HEK293 (cell line): ENCODE measurements at regions not wholly inside any gene's neighbourhood (a gene's known extent, or its start where the extent isn't known, plus 50 kb on each side); places are given as distances from the start of the nearest gene placed in this dataset.

Experiments used
- CTCF ChIA-PET: fragments of 350-600 bp; formaldehyde crosslinking; extraction: SDS; loops from one replicate; lab custom pipeline; 2021; ENCODE audit warnings: antibody characterized with exemption; lab: Yijun Ruan, JAX
- POLR2A ChIA-PET: fragments of 300-600 bp; formaldehyde crosslinking; extraction: SDS; loops from one replicate; lab custom pipeline; 2020; ENCODE audit warnings: antibody characterized with exemption, inconsistent platforms; lab: Yijun Ruan, JAX
- H3K27ac ChIP-seq: fragments of 200-500 bp; sonication (Bioruptor generic); 2 replicates; pipeline ENCODE4 v1.5.1; 2014; ENCODE audit warnings: low read depth, low read length, control low read depth, inconsistent platforms; ENCODE audit errors: extremely low read depth
- H3K36me3 ChIP-seq, 2 experiments: fragments of 200-500 bp in 1 of 2; sonication (Bioruptor generic) in 1 of 2; 1 replicate in 1 of 2; 2 replicates in 1 of 2; pipeline ENCODE4 v1.5.1; 2014 to 2017; ENCODE audit warnings: inconsistent platforms in 2 of 2, low read length in 2 of 2; ENCODE audit not compliant: control insufficient read depth in 2 of 2, insufficient read depth in 1 of 2
- H3K4me1 ChIP-seq: fragments of 200-500 bp; sonication (Bioruptor generic); 2 replicates; pipeline ENCODE4 v1.5.1; 2014; ENCODE audit warnings: mild to moderate bottlenecking, low read length, inconsistent platforms; ENCODE audit not compliant: control insufficient read depth, insufficient read depth
- H3K4me3 ChIP-seq: 2 replicates; pipeline ENCODE4 v1.5.1; 2011; ENCODE audit warnings: low read depth, mild to moderate bottlenecking, control low read depth, low read length, moderate library complexity
- H3K9me3 ChIP-seq: fragments of 200-500 bp; sonication (Bioruptor generic); 2 replicates; pipeline ENCODE4 v1.5.1; 2014; ENCODE audit warnings: low read depth, low read length, inconsistent platforms; ENCODE audit not compliant: control insufficient read depth, insufficient read depth
- MEIS1 ChIP-seq: sonication (generic); formaldehyde crosslinking; IDR thresholded peaks from 2 replicates; pipeline ENCODE4 v1.8.1; 2022; ENCODE audit warnings: missing genetic modification reagents, mild to moderate bottlenecking, borderline replicate concordance
- MYNN ChIP-seq: fragments of 450-650 bp; formaldehyde crosslinking; IDR thresholded peaks from 2 replicates; pipeline ENCODE4 v1.5.1; 2016; ENCODE audit warnings: missing biosample characterization, missing genetic modification characterization, borderline replicate concordance
- SETDB1 ChIP-seq: IDR thresholded peaks from one replicate; pipeline ENCODE4 v1.6.1; 2017; ENCODE audit warnings: mild to moderate bottlenecking, low read length, moderate library complexity, mixed read lengths; ENCODE audit not compliant: insufficient read length
- TRIM28 ChIP-seq: IDR thresholded peaks from 2 replicates; pipeline ENCODE4 v1.6.1; 2011; ENCODE audit warnings: low read length, control low read depth, borderline replicate concordance
- ZBTB26 ChIP-seq: fragments of 450-650 bp; formaldehyde crosslinking; optimal IDR thresholded peaks from 2 replicates; pipeline ENCODE3; 2016; ENCODE audit warnings: missing biosample characterization, mild to moderate bottlenecking, missing genetic modification characterization
- ZNF140 ChIP-seq: fragments of 450-650 bp; formaldehyde crosslinking; IDR thresholded peaks from 2 replicates; pipeline ENCODE4 v1.5.1; 2016; ENCODE audit warnings: missing biosample characterization, missing genetic modification characterization
- ZNF155 ChIP-seq: fragments of 450-650 bp; formaldehyde crosslinking; IDR thresholded peaks from 2 replicates; pipeline ENCODE4 v1.5.1; 2016; ENCODE audit warnings: missing biosample characterization, missing genetic modification characterization
- ZNF169 ChIP-seq: fragments of 450-650 bp; formaldehyde crosslinking; IDR thresholded peaks from 2 replicates; pipeline ENCODE4 v1.5.1; 2016; ENCODE audit warnings: missing biosample characterization, missing genetic modification characterization
- ZNF175 ChIP-seq: fragments of 450-650 bp; formaldehyde crosslinking; IDR thresholded peaks from 2 replicates; pipeline ENCODE4 v1.5.1; 2016; ENCODE audit warnings: missing biosample characterization, missing genetic modification characterization
- ZNF211 ChIP-seq: fragments of 450-650 bp; formaldehyde crosslinking; IDR thresholded peaks from 2 replicates; pipeline ENCODE4 v1.5.1; 2016; ENCODE audit warnings: low read depth, missing biosample characterization, missing genetic modification characterization
- ZNF248 ChIP-seq: fragments of 450-650 bp; formaldehyde crosslinking; IDR thresholded peaks from 2 replicates; pipeline ENCODE4 v1.5.1; 2017; ENCODE audit warnings: missing biosample characterization, missing genetic modification characterization
- ZNF280C ChIP-seq: fragments of 450-650 bp; formaldehyde crosslinking; IDR thresholded peaks from 2 replicates; pipeline ENCODE4 v1.5.1; 2016; ENCODE audit warnings: missing biosample characterization, missing genetic modification characterization
- ZNF433 ChIP-seq: fragments of 450-650 bp; formaldehyde crosslinking; IDR thresholded peaks from 2 replicates; pipeline ENCODE4 v1.5.1; 2016; ENCODE audit warnings: missing biosample characterization, missing genetic modification characterization, low read depth
- ZNF560 ChIP-seq: fragments of 450-650 bp; formaldehyde crosslinking; IDR thresholded peaks from 2 replicates; pipeline ENCODE4 v1.5.1; 2017; ENCODE audit warnings: missing biosample characterization, missing genetic modification characterization, borderline replicate concordance
- ZNF654 ChIP-seq: fragments of 450-650 bp; formaldehyde crosslinking; IDR thresholded peaks from 2 replicates; pipeline ENCODE4 v1.5.1; 2016; ENCODE audit warnings: low read depth, missing biosample characterization, missing genetic modification characterization
- ZNF704 ChIP-seq: fragments of 450-650 bp; formaldehyde crosslinking; IDR thresholded peaks from 2 replicates; pipeline ENCODE4 v1.5.1; 2016; ENCODE audit warnings: missing biosample characterization, missing genetic modification characterization
- ZNF768 ChIP-seq: fragments of 450-650 bp; formaldehyde crosslinking; IDR thresholded peaks from 2 replicates; pipeline ENCODE4 v1.5.1; 2018; ENCODE audit warnings: missing biosample characterization, mild to moderate bottlenecking, missing genetic modification characterization
- ZNF777 ChIP-seq: fragments of 450-650 bp; formaldehyde crosslinking; IDR thresholded peaks from 2 replicates; pipeline ENCODE4 v1.5.1; 2017; ENCODE audit warnings: missing biosample characterization, missing genetic modification characterization, borderline replicate concordance
- ZSCAN16 ChIP-seq: fragments of 450-650 bp; formaldehyde crosslinking; IDR thresholded peaks from 2 replicates; pipeline ENCODE4 v1.5.1; 2016; ENCODE audit warnings: missing biosample characterization, missing genetic modification characterization
- TF ChIP-seq, protein P1 (sequence below): fragments of 450-650 bp; formaldehyde crosslinking; IDR thresholded peaks from 2 replicates; pipeline ENCODE4 v1.5.1; 2016; ENCODE audit warnings: missing biosample characterization, missing genetic modification characterization, low read depth

DNA sequence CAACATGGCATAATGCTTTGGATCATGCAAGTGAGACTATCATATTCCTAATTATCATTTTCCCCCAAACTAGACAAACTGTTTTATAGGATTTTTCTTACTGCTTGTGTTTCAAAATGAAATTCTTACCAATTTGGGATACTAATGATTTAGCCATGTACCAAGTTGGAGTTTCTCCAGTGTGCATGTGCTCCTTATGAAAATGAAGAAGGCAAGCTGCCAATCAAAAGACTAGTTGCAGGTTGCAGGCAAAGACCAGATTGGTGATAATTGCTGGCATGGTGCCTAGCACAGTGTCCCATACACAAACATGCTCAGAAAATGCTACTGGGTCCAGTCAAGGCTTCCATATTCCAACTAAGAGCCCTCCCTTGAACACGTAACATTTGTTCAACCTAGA, 771.8 kb upstream of the FANCL start:
- H3K4me1 ChIP-seq = no peaks in the 10 kb centered on the region
- H3K4me3 ChIP-seq = no peak overlapping the region
- ChIA-PET POLR2A (no interaction called here), CTCF (interaction anchor here (4.7 kb wide), 1 partner anchor 12 kb away, joined by 26 read pairs; no protein-coding TSS in a partner anchor)
- no peaks in the 10 kb centered on the region for H3K9me3 ChIP-seq
- no peaks in the 10 kb centered on the region for H3K36me3 ChIP-seq
- no peak for TF ChIP-seq TRIM28
- H3K27ac ChIP-seq = no peak overlapping the region

GRCh38 chr2:59012234-59012633, 771.1 kb upstream of the FANCL start:
- ChIA-PET CTCF (interaction anchor here (4.7 kb wide), 1 partner anchor 13 kb away, joined by 26 read pairs; no protein-coding TSS in a partner anchor), POLR2A (no interaction called here)
- H3K36me3 ChIP-seq = no peaks in the 10 kb centered on the region

GRCh38 chr2:59008950-59009349, 767.8 kb upstream of the FANCL start:
- TF ChIP-seq ZNF704 (tag by site-specific recombination) (no peak), ZNF248 (tag by site-specific recombination) (no peak), ZNF280C (tag by site-specific recombination) (no peak), ZNF654 (tag by site-specific recombination) (no peak), ZNF169 (tag by site-specific recombination) (no peak), ZNF155 (tag by site-specific recombination) (no peak), ZBTB26 (no peak), ZNF140 (tag by site-specific recombination) (no peak), ZNF211 (tag by site-specific recombination) (no peak), ZNF175 (tag by site-specific recombination) (no peak), ZNF777 (tag by site-specific recombination) (no peak), ZSCAN16 (tag by site-specific recombination) (no peak), ZNF768 (tag by site-specific recombination) (no peak), MEIS1 (CRISPR knock-in tag) (no peak), ZNF433 (tag by site-specific recombination) (no peak), SETDB1 (no peak), MYNN (tag by site-specific recombination) (no peak)
- Histone ChIP-seq H3K36me3 (no peaks in the 10 kb centered on the region), H3K4me3 (no peak overlapping the region), H3K4me1 (no peaks in the 10 kb centered on the region), H3K9me3 (no peaks in the 10 kb centered on the region), H3K27ac (no peak overlapping the region)
- ChIA-PET POLR2A (no interaction called here), CTCF (interaction anchor here (1.7 to 4.3 kb wide), 2 partner anchors 16 to 40 kb away, joined by 6 to 25 read pairs; no protein-coding TSS in a partner anchor)

More at GRCh38 chr2:59012234-59012633, 771.1 kb upstream of the FANCL start:
- Histone ChIP-seq H3K4me3 (no peak overlapping the region), H3K9me3 (no peaks in the 10 kb centered on the region), H3K4me1 (no peaks in the 10 kb centered on the region), H3K27ac (no peak overlapping the region)
- TF ChIP-seq, protein P1, sequence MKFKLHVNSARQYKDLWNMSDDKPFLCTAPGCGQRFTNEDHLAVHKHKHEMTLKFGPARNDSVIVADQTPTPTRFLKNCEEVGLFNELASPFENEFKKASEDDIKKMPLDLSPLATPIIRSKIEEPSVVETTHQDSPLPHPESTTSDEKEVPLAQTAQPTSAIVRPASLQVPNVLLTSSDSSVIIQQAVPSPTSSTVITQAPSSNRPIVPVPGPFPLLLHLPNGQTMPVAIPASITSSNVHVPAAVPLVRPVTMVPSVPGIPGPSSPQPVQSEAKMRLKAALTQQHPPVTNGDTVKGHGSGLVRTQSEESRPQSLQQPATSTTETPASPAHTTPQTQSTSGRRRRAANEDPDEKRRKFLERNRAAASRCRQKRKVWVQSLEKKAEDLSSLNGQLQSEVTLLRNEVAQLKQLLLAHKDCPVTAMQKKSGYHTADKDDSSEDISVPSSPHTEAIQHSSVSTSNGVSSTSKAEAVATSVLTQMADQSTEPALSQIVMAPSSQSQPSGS (tag by site-specific recombination) = 0 out of 2 replicates have a peak, but pooled peaks have one; percentile 28
- no peak for TF ChIP-seq ZNF560 (tag by site-specific recombination)
